ENCODE measurements at regions not wholly inside any gene's neighbourhood (a gene's known extent, or its start where the extent isn't known, plus 50 kb on each side); places are given as distances from the start of the nearest gene placed in this dataset.

DNA sequence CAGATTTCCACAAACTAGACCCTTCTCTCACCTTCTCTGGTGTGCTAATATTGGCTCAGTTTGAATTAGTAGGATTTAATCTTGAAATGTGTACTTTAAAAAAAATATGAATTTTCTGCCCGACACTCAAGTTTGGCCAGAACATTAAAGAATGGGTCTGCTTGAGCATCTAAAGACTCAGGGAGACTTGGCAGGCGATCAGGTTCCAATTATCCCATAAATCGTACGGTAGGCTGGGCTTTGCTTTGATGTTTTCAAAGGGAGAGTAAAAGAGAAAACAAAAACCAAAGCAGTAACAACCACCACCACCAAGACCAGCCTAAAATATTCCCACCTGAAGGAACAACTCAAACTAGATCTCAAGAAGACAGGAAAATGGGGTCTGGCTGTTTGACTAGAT lies 230.8 kb downstream of the EBLN2 start:
- no peak overlapping the region for H3K27ac ChIP-seq

DNA sequence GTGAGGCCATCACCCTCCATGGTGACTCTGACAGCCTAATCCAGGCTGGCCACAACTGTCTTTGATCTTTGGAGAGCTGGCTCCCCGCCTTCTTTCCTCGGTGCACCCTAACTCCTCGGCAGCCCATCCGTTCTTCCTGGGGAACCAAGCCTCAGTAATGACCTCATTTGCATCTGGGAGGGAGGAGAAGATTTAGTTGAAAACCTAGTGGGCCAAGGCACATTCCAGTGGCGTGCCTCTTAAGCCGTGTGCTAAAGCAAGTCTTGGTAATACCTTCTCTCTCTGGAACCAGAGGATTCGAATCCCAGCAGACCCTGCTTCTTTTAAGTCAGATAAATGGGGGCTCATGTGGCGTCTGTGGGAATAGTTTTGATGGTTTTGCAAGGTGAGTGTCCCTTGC lies 233.1 kb downstream of the EBLN2 start:
- H3K27ac ChIP-seq: no peak overlapping the region
- TF ChIP-seq, protein P1, sequence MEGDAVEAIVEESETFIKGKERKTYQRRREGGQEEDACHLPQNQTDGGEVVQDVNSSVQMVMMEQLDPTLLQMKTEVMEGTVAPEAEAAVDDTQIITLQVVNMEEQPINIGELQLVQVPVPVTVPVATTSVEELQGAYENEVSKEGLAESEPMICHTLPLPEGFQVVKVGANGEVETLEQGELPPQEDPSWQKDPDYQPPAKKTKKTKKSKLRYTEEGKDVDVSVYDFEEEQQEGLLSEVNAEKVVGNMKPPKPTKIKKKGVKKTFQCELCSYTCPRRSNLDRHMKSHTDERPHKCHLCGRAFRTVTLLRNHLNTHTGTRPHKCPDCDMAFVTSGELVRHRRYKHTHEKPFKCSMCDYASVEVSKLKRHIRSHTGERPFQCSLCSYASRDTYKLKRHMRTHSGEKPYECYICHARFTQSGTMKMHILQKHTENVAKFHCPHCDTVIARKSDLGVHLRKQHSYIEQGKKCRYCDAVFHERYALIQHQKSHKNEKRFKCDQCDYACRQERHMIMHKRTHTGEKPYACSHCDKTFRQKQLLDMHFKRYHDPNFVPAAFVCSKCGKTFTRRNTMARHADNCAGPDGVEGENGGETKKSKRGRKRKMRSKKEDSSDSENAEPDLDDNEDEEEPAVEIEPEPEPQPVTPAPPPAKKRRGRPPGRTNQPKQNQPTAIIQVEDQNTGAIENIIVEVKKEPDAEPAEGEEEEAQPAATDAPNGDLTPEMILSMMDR (conservative IDR thresholded peaks at IDR 0.05): no peak

More for the DNA sequence above, 230.8 kb downstream of the EBLN2 start:
- TF ChIP-seq, protein P1 (conservative IDR thresholded peaks at IDR 0.05): no peak

DNA sequence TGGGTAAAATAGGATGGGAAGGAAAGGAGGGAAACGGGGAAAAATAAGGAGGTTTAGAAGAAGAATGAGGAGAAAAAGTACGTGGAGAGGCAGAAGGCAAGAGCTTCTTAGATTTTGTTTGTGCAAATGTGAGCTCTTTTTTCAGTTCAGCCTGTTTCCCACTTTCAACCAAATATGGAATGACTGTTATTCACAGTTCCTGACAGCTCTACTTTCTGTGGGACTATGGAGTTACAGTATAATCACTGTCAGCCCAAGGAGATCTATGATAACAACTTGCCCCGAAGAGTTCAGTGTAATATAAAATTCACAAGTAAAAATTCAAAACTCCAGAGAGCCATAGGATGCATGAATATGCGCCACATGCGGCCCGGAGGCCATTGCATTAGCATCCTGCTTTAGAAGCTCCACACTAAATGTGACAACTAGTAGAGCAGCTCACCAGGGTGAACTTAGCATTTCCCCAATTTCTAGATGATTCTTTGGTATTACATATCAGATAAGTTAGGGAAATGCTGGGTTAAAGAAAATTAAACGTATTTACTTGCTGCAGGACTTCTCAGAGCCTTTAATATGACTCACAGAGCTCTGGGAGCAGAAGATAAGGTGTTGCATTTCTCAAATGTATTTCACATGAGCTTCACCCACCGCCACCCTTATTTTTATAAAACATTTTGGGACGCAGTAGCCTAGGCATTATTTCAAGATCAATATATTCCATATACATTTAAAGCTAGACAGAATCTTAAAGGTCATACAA lies 234.6 kb downstream of the EBLN2 start:
- no peak overlapping the region for H3K27ac ChIP-seq
- TF ChIP-seq, protein P1 (conservative IDR thresholded peaks at IDR 0.05): no peak

DNA sequence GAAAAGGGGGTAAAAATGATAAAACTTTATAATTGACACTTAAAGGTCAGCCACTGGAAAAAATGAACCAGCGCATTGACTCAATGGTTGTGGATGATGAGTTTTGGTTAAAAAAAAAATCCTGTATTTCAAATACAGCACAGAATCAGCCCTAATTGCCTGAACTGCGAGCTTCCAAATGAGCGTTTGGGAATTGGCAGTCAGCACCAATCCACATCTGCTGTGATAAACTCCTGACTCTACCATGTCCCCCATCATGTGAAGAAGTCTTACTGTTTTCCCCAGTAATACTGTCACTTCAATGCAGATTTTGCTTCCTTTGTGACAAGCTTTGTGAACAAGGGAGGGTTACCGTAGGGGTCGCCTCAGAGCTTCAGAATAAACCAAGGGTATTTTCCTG lies 235.4 kb downstream of the EBLN2 start:
- TF ChIP-seq, protein P1 (conservative IDR thresholded peaks at IDR 0.05): no peak

DNA sequence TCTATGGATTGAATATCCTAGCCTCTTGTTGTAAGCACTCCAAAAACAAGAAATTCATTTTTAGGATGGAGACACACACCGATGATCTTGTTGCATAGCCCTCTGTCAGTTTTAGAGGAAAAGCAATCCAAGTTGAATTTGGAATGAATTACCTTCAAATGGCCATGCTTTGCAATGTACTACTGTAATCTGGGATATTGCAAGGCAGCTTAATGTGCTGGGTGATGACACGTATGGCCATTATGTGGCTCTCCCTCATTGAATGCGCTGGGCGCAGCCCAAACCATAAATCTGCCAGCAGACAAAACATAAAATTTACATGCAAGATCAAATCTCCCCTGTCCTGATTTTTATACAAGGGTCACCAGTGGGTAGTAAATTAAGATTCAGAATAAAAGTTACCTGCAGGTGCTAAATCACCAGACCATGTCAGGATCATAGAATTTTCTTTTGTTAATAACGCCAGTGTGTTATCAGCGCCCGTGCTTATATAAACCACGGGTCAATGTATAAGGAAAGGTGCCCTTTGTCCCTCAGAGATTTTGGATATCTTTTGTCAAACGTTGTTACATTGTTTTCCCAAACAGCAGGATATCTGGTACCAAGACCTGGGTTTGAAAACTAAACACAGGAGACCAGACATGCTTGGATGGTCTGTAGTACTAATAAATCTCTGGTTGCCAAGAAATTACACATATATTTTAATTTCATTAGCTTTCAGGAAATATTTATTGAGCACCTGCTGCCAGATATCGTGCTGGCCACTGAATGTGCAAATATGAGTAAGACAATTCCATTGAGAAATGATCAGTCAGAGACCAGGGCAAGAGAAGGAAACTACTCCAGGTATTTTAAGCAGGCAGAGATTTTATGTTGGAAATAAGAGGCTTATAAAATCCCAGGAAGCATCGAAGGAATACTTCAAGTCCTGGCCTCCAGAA lies 237.1 kb downstream of the EBLN2 start:
- H3K27ac ChIP-seq: peak overlapping the region; percentile 58
- TF ChIP-seq, protein P1 (conservative IDR thresholded peaks at IDR 0.05): no peak

More for the DNA sequence above, 235.4 kb downstream of the EBLN2 start:
- H3K27ac ChIP-seq: no peak overlapping the region

DNA sequence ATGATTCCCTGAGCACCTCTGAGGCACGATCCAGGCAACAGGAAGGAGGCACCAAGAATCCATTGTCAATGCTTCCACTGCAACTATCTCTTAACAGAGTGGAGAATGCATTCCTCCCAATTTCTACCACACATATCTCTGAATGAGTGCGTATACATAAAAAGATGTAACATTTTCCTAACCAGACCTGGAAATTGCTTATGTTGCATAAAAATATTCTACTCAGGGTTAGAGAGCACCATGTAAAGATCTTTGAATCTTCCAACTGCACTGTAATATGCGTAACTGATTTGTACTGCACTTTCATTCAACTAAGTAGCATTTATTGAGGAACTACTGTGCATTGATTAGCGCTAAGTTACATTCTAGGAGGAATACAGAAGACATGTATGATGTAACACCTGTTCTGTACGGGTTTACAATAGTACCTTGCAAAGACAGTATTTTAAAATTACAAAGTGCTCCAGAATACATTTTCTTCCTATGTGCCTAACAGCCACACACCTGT lies 237.8 kb downstream of the EBLN2 start:
- peak overlapping the region; percentile 58 for H3K27ac ChIP-seq
- TF ChIP-seq, protein P1 (conservative IDR thresholded peaks at IDR 0.05): no peak
